Stimulated activated CD4-positive, alpha-beta T cell treated with anti-CD3 and anti-CD28 coated beads, Interleukin-1b, Interleukin-23, amount 100 ng/mL, for 48 hours (primary cell): ENCODE measurements at regions not wholly inside any gene's neighbourhood (a gene's known extent, or its start where the extent isn't known, plus 50 kb on each side); places are given as distances from the start of the nearest gene placed in this dataset.

Source experiments
- DNase-seq: peaks from one replicate; pipeline ENCODE4 v3.0.0-alpha.2; 2020

GRCh38 chr2:6071519-6071918 lies 379.3 kb downstream of the SOX11 start:
- DNase-seq = no peak

- no peak for DNase-seq
These were observed 380.1 kb downstream of the SOX11 start for GRCh38 chr2:6072276-6072675.

- DNase-seq = no peak
These were observed 380.6 kb downstream of the SOX11 start for GRCh38 chr2:6072768-6073167.

DNA sequence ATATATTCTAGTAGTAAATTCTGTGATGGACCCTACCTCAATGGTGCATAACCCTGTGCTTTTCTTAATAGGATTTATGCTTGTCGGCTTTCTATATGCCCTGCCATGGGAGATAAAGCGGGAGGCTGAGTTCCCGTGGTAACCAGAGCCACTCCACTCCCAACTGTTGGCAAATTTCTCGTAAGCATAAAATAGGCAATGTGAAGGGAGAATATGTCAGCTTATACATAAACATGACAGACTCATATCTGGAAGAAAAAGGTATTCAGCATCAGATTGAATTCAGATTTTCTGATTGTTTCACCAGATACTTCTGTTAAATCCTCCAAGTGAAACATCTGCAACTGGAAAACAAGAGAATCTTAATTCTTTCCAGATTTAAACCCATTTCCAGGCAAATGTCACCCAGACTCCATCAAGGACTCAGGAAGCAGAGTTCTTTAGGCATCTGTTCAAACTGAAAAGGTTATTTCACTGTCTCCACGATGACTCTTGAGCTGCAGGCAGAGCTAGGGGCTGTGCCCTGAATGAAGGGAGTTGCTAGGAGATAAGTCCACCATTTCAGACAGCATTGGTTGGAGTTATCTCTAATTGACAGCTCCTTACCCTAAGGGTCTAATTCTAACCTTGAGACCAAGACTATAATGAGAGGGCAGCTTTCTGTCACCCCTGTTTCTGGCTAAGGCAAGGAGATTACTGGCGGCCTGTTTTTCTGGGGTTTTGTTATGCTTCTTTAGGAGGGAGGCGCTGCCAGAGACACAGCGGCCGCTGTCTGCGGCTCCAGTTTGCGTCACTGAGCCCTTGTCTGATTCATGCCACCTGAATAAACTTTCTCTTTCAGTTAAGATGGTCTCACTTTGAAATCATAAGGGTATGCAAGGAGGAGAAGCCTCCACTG lies 381.3 kb downstream of the SOX11 start:
- DNase-seq = no peak

- no peak for DNase-seq
These were observed 382.0 kb downstream of the SOX11 start for GRCh38 chr2:6074089-6074643.

DNA sequence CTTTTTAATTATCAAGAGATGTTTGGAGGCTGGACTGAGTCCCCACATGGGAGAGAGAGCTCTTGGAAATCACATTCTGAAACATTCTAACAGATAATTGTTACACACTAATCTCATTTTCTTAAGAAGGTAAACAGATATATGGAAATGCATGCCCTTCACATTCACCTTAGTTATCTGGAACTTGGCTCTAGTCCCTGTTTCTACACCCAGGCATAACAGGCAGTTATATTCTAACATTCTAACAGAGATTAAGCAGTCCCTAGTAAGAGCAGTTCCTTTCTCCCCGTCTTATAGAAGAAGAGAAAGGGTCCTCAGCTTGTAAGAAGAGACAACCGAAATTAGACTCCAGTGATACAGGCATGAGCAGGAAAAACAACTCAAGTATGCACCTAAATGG lies 385.4 kb downstream of the SOX11 start:
- no peak for DNase-seq

DNA sequence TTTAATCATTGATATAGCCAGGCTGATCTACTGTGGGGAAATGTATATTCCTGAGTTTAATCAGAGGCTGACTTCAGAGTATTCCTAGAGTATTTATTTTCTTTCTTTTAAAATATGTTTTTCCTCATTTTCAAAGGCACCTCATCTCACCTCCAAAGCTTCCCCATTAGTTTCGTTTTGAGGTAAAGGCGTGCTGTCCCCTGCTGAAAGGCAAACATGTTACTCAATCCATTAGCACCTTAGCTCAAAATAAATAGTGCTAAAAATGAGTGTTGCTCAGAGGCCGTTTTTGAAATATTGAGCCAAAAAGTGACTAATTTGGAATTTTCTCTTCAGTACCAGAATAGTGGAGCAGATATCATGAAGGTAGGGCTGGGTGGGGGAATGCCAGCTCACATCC lies 386.2 kb downstream of the SOX11 start:
- no peak for DNase-seq

- no peak for DNase-seq
These were observed 387.2 kb downstream of the SOX11 start for GRCh38 chr2:6079405-6079804.

DNA sequence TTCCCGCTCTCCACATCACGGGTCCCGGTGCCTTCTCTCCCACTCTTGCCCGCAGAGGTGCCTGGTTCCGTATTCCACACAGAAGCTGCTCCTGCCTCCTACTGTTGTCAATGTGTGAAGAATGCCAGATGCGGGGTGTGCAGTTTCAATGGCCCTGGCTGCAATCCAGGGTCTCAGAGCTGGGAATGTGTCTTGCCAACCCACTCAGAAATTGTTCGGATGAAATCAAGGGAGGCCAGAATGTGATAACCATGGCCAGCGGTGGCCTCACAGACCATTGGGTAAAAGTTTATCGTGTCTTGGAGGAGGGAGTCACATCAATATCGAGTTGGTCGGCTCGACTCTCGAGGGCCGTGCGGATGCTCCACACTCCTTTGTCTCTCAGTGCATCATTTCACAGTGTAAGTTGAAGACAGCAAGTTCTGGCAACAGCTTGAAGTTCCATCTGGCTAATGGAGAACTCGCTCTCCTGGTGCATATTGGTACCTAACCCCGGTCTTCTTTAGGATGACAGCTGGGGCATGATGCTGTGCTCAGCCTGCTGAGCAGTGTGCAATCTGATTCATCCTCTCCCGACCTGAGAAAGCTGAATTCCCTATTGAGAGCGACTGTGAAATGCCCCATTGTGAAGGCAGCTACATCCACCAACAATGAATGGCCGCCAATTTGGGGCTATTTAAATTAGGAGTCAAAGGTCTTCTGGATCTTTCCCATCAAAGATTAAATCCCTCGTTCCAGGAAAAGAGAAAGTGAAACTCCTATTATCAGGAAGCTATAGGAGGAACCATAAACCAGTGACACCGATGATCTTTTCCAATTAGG lies 389.0 kb downstream of the SOX11 start:
- no peak for DNase-seq

DNA sequence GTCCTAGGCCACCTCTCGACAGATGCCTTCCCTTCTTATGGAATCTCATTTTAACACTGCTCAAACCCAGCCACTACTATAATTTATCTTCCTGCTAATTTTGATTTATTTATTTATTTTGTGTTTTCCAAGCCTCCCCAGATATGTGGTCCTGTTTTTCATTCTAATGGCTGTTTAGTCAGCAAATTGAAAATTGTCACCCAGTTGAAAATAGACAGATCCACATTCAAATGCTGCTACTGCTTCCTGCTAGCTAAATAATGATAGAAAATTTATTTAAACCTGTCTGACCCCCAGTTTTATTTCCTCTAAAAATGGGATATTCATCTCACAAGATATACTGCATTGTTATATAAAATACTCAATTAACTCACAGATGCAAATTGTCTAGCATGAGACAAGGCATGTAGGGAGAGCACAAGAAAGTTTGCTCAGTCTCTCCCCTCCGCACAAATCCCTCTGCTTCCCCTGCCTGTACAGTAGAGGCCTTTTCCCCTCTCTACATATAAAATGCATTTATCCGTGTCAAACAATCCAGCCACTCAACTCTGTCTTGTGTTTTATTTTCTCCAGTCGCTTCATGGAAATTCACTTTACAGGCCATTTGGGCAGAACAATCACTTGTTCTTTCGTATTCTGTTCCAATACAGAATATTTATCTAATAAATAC lies 389.9 kb downstream of the SOX11 start:
- DNase-seq = no peak

- DNase-seq = no peak
These were observed 390.4 kb downstream of the SOX11 start for GRCh38 chr2:6082625-6083018.

DNA sequence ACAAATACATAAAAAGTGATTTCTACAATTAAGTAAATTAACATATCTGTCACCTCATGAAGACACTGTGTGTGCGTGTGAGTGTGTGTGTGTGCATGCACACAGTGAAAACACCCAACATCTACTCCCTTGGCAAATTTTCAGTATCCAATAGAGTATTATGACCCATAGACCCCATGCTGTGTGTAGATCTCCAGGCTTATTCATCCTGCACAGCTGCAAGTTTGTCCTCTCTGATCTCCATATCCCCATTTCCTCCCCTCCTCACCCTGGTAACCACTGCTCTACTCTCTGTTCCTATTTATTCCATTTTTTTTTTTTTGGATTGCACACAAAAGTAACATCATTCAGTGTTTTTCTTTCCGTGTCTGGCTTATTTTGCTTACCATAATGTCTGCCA lies 391.0 kb downstream of the SOX11 start:
- DNase-seq = no peak

DNA sequence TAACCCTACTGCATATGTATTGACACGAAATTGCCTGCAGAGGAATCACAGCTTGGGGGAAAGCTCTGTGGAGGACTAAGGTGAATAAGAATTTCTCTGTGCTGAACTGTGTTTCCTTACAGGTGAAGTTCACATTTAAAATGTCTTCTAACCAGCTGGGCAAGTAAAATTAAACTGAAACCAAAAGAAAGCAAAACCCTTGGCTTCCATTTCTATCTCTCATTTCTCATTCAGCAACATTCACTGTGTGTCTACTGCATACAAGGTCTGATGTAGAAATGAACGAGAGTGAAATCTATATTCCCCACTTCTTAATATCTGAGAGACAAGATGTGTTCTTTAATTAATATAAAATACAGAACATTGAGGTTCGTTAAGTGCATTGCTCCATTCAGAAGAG lies 397.3 kb downstream of the SOX11 start:
- no peak for DNase-seq

- no peak for DNase-seq
These were observed 411.2 kb downstream of the SOX11 start for GRCh38 chr2:6103372-6103771.

GRCh38 chr2:6103949-6104348 lies 411.8 kb downstream of the SOX11 start:
- no peak for DNase-seq

- DNase-seq = no peak
These were observed 415.1 kb downstream of the SOX11 start for GRCh38 chr2:6107290-6107689.

GRCh38 chr2:6109831-6110230 lies 417.6 kb downstream of the SOX11 start:
- DNase-seq = no peak

DNA sequence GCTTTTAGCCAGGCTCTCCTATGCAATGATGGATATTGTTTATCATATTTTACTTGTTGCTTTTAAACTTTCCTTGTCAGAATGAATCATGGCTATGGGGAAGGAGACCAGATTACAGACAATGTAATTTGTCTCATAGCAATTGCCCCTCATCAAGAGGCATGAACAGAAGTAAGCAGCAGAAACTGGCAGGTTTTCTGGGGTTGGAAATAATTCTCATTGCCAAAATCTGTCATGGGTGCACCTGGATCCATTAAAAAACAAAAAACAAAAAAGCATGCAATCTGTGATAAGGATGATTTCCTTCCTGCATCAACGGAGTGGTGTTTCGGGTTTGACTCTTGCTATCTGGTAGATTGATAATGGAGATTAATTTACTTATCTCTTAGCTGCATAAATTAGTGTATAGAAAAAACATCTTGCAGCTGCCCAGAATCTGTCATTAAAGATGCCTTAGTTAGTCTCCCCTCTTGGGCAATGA lies 419.6 kb downstream of the SOX11 start:
- no peak for DNase-seq

DNA sequence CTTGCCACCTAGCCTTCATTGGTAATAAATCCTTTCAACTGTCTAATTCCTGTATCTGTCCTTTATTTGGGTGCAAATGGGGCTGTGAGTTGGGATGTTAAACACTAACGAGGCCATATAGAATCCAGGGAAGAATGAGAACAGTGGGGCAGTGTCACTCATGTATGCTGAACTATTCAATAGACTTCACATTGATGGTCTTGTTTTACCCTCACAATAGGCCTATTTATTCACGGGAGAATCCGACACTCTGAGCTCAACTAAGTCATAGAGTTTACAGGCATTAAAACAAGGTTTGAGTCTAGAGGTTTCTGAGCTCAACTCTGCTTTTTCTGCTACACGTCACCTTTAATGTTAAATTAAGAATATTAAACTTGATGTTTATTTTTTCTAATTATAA lies 421.6 kb downstream of the SOX11 start:
- DNase-seq = no peak

DNA sequence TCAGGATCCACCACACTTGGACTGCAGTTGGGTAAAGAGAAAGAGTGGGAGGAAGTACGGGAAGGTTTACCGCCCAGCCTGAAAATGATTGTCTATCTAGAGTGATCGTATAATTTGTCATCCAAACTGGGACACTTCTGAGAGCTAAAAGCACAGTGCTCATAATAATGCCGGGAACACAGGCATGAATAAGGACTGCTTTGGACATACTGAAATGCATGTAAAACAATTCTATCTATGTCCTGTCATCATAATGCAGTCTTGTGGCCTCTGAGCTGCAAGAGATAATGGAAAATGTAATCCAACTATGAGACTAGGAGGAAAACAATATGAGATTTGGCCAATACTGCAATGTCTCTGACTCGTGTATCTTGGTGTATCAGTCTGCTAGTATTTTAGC lies 435.5 kb downstream of the SOX11 start:
- no peak for DNase-seq

DNA sequence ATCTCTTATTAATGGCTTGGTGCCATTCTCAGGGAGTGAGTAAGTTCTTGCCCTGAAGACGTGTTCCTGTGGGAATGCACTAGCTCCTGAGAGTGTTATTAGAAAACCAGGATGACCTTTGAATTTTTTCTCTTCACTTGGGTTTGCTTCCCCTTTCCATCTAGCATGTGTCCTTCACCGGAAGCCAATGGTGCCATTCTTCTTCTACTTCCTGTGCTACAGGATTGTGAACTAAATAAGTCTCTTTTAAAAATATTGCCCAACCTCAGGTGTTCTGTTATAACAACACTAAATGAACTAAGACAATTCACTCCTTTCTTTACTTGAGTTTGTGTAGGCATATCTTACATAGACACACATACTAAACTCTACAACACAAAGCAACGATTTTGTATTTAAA lies 447.0 kb downstream of the SOX11 start:
- DNase-seq = no peak

DNA sequence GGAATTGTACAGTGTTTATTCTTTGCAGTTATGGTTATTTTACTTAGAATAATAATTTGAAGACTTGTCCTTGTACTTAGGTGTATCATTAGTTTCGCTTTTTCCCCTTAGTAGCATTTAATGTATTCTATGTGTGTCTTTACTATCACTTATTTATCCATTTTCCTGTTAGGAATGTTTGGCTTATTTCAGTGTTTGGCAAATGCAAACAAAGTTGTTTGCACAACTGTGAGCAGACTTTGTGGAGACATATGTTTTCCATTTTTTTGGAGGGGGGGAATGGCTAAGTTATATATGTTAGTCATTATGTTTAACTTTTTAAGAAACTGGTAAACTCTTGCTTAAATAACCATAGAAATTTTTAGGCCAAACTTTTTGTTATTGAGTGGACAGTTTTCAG lies 447.7 kb downstream of the SOX11 start:
- no peak for DNase-seq

DNA sequence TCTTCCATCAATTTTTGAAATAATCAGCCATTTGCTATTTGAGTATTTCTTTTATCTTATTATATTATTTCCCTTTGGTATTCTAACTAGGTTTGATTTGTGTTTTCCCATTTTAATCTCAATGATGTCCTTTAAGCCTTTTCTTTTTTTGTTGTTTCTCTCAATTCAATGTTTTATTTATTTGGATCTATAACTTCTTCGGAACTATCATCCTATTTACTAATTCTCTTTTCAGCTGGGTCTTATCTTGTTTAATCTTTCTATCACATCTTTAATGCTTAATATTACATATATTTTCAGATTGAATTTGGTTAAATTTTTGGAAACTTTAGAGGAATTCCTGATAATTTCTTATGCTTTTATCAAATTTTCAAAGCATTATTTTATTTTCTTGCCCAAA lies 448.3 kb downstream of the SOX11 start:
- no peak for DNase-seq
